Activated T-helper 1 cell treated with anti-CD3 and anti-CD28 coated beads, Interleukin-2, amount 50 U/mL, for 16 hours (primary cell): ENCODE measurements at regions not wholly inside any gene's neighbourhood (a gene's known extent, or its start where the extent isn't known, plus 50 kb on each side); places are given as distances from the start of the nearest gene placed in this dataset.

Experiments
- DNase-seq, 2 donors: peaks; one replicate each; pipeline ENCODE4 v3.0.0-alpha.2; 2020; ENCODE audit warnings: low read depth in 1 of 2, low spot score in 1 of 2

DNA sequence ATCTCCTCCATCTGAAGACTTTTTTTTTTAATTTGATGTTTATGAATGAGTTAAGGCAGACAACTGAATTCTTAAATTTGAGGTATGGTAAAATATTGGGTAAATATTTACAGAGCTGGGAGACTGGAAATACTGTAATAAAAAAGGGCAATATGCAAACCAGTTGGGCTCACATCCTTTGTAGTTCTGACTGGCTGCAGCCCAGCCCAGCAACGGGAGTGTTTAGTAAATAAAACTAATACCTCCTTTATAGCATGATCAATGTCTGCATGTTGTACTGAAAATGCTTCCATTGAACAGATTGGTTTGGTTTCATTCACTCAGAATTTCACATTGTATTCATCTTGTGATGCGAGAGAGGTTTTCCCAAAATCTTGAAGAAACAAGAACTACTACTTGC is 365.0 kb downstream of the DMRT2 start:
- DNase-seq, result no peak

- DNase-seq, result no peak
Measured at GRCh38 chr9:1416261-1416660, 366.1 kb downstream of the DMRT2 start.

DNA sequence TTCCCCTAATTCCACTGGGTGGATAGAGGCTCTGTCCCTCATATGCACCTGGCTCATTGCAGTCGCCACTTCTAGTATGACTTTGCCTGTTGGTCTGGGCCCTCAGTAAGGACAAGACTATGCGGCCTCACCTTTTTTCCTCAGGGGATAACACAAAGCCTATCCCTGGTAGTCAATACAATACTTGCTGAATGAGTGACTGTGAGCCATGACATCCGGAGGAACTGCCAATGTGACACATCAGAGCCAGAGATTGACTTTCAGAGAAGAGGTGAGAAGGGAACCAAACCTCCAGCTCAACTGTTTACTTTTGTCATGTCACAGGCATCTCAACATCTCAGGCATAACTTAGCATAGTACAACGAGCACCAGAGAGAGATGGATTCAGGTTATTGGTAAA is 371.3 kb downstream of the DMRT2 start:
- no peak for DNase-seq

DNA sequence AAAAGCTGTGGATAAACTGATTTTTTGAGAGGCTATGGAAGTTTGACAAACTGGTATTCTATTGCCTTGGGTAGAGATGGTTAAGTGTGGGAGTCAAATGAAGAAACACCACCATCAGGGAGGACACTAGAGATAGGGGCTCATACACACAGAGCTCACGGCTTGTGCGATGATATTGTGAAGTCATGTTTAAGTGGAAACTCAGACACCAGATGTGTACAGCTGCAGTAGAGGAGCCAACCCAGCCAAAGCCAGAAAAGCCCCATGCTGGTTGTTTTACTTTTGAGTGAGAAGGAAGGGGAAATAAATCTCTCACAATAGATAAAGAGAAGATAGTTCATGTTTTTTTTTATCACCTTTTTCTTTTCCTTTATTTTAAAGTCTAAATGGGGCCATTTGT is 377.7 kb downstream of the DMRT2 start:
- DNase-seq, result no peak

DNA sequence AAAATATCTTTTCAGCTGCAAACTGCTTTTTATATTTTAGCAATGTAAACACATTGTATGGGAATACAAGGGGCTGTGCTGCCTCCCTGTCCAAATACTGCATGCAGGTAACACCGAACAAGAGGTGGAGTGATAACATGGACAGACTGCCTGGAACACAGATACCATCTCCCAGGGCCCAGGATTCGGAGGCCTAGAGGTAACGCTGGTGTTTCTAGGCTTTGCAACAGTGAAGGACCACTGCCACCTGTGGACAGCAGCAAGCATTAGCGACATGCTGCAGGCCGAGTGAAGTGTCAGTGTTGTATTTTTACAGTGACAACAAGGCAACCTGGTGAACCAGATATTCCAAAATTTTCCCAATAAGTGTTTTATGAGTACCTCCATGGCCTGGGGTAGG is 379.1 kb downstream of the DMRT2 start:
- no peak for DNase-seq

DNA sequence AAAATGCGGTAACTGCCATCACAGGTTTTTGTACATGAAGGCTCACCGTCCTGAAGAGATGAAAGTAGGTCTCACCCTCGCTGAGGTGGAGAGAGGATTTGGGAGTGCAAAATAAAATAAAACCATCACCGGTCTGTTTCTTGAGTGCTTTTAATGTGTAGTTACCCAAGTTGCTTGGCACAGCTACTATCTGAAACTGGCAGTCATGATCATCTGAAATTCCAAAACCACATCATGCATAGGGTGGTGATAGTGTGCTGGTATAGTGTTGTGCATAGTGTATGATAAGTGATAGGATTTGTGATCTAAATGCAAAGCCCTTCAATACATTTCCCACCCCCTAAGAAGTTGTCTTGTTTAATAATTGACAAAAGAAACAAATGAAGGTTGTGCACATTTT is 381.3 kb downstream of the DMRT2 start:
- no peak for DNase-seq

- DNase-seq, result no peak
Measured at GRCh38 chr9:1434052-1434767, 384.1 kb downstream of the DMRT2 start.

GRCh38 chr9:1434811-1435210 is 384.7 kb downstream of the DMRT2 start:
- DNase-seq, result no peak

GRCh38 chr9:1440256-1440655 is 390.1 kb downstream of the DMRT2 start:
- no peak for DNase-seq

DNA sequence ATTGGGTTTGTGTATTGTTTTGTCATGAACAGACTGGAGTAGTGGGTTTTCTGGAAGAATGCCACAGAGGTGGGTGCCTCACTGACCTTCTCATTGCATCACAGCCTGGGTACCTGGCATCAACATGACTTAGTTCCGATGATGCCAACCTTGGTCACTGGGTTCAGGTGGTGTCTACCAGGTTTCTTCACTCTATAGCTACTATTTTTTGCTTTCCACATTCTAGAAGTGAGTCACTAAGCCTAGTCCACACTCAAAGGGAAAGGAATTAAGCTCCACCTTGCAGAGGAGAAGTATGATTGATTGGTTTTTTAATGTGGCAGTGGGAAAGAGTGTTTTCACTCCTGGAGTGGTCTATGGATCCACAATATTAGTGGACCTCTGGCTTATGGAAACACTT is 391.9 kb downstream of the DMRT2 start:
- no peak for DNase-seq

DNA sequence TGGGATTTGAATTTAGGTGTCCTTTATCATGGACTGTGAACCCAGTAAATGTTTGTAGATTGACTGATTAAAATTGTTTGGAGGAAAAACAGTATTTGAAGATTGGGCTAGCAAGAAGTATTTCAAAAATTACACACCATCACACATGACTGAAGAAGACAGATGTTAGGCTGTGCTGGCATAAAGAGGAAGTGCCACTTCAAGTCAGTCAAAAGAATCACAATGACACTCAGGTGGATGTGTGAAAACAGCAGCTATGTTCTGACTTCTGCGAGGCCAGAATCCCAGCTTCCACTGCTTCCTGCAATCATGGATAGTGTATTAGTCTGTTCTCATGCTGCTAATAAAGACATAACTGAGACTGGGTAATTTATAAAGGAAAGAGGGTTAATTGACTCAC is 393.3 kb downstream of the DMRT2 start:
- no peak for DNase-seq

DNA sequence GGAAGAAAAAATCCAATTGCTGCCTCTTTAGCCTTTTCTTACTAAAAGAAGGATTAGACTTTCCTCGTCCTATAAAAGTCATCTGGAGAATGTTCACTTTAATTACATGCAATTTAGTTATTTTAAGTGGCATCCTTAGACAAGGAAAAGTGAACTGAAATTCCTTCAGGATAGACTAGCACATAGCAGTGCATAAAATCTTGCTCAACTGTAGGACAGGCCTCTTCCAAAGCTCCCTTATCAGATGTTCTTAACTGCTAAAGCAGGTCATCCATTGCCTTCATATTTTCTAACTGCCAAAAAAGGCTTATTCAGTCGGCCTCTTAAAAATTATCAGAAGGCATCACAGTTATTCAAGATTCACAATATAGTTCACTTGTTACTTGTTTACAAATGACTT is 396.5 kb downstream of the DMRT2 start:
- DNase-seq, result no peak

DNA sequence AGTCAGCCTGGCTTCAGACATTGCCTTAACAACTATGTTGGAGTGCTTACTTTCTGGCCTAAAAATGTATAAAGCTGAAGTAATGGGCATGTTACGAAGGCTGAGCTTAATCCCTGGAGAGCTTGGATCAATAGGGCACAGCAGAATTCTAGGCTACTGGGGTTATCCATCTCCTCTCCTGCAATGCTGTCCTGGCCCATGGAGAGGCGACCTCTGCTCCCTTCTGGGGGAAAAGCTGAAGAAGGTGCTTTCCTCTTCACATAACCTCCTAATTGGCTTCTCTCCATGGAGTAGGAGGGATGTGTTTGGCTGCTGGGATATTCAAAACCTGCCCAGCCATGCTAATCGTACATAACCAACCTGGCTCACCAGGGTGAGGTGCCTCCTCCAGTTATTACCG is 403.5 kb downstream of the DMRT2 start:
- DNase-seq, result no peak

DNA sequence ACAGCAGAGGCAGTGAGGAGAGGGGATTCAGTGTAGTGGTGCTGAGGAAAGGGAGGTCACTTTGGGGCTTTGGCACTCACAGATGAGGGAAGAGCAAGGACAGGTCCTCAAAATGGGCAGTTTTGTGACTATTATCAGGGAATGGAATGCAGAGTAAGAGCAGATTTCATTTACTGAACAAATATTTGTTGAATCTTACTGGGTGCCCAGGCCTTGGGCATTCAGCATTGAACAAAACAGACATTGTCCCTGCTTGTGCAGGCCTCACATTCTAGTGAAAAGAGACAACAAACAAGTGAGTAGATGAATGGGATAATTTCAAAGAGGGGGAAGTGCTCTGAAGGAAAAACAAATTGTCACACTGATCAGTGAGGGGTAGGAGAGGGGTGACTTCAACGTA is 404.1 kb downstream of the DMRT2 start:
- DNase-seq, result no peak

DNA sequence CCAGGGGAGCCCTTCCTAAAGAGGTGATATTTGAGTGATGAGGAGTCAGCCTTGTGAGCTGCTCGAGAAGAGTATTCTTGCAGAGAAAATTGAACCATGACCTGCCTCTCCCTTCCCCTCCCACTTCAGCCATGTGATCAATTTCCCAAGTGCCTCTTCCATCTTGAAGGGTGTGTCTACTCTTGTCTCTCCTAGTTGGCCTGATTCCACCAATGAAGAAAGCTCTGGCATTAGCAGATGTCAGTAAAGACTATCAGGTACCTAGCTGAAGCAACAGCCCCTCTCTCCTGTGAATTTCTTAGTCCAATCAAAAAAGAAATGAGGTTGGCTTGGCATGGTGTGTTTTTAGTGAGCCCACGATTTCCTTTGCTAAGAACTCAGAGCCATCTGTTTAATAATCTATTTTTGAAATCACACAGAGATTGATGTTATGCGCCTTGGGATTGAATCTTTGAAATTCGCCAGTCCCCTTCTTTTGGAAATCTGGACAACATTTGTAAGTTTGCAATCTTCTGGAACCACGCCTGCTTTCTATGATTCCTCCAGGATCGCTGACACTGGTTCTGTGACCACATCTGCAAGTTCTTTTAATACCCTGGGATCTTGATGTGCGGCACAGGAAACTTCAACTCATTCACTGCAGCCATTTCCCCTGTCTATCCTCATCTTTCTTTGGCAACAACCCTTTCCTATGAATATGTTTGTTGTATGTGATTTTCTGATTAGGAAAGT is 404.6 kb downstream of the DMRT2 start:
- no peak for DNase-seq

- no peak for DNase-seq
Measured at GRCh38 chr9:1455766-1456165, 405.6 kb downstream of the DMRT2 start.

DNA sequence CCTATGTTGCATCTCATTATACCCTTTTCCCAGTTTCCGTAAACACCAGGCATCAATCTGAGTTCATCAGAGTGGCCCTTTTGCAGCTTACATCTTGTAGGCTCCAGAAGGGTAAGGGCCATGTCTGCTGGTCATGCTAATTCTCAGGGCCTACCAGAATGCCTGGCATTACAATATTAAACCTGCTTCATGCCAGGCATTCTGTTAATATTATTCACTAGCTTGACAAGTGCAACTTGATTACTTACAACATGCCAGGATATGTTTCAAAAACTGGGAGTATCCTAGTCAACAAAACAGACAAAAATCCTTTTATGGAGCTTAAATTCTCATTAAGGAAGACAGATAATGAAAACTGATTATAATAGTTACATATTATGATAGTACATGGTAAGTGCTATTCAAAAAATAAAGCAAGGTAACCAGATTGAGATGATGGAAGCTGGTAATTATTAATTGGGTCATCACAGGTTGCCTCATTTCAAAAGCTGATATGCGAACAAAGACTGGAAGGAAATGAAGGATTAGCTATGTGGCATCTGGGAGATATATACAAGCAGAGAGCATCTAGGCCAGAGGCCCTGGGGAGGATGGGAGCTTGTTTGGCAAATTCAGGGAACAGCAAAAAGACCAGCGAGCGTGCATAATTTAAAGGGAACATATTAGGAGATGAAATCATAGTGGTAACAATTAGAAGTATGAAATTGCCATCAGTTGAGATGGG is 406.3 kb downstream of the DMRT2 start:
- no peak for DNase-seq

DNA sequence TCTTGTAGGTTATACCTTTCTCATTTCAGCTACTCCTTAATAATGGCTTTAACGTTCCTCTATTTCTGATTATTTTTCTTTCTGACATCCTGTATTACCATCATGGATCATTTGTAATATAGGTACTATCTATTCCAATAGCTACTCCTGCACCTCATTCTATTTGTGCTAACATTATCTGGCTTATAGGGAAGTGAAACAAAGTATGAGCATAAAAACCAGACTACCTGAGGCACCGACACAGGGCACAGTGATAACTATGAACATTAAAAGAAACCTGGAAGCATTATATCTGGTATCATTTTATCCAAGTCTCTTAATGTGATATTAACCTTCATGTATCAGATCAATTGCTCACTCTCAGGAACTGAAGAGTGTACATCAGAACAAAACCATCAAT is 407.3 kb downstream of the DMRT2 start:
- no peak for DNase-seq

- DNase-seq, result no peak
Measured at GRCh38 chr9:1458503-1458902, 408.3 kb downstream of the DMRT2 start.

DNA sequence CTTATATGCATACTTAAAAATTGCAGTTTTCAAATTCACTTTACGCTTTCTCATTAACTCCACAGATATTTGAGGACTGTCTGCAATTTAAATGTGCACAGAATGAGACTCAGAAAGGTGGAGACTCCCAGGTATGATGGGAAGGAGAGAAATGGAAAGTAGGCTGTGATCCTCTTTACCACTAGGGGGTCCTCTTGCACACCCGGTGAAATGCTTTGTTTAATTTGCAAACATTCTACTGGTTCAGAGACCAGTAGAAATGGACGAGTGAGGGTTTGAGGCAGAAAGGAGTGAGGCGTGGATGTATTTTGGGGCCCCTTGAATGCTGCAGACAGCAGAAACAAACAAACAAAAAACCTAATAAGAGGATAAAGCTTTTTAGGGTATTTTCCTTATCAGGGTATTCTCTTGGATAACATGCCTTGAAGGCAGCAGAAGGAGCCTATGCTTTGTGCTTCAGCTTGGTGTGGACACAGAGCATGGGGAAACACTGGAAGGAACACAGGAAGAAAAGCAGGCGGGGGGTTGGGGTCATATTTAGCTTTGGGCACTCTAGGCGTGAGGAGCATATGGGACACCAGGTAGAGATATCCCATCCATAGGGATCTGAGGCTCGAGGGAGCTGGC is 410.1 kb downstream of the DMRT2 start:
- DNase-seq, result no peak

- no peak for DNase-seq
Measured at GRCh38 chr9:1461812-1462211, 411.7 kb downstream of the DMRT2 start.
